HEK293 (cell line): ENCODE measurements at regions not wholly inside any gene's neighbourhood (a gene's known extent, or its start where the extent isn't known, plus 50 kb on each side); places are given as distances from the start of the nearest gene placed in this dataset.
"Not testable (repeated sequence)": the region's sequence is repeated elsewhere in the genome, so short reads cannot be mapped to it uniquely, and the experiment has no call there.

Experiments
- CTCF ChIA-PET: fragments of 350-600 bp; formaldehyde crosslinking; extraction: SDS; loops from one replicate; lab custom pipeline; 2021; ENCODE audit warnings: antibody characterized with exemption; lab: Yijun Ruan, JAX
- POLR2A ChIA-PET: fragments of 300-600 bp; formaldehyde crosslinking; extraction: SDS; loops from one replicate; lab custom pipeline; 2020; ENCODE audit warnings: antibody characterized with exemption, inconsistent platforms; lab: Yijun Ruan, JAX
- H3K27ac ChIP-seq: fragments of 200-500 bp; sonication (Bioruptor generic); 2 replicates; pipeline ENCODE4 v1.5.1; 2014; ENCODE audit warnings: low read depth, low read length, control low read depth, inconsistent platforms; ENCODE audit errors: extremely low read depth
- H3K36me3 ChIP-seq, 2 experiments: fragments of 200-500 bp in 1 of 2; sonication (Bioruptor generic) in 1 of 2; 1 replicate in 1 of 2; 2 replicates in 1 of 2; pipeline ENCODE4 v1.5.1; 2014 to 2017; ENCODE audit warnings: inconsistent platforms in 2 of 2, low read length in 2 of 2; ENCODE audit not compliant: control insufficient read depth in 2 of 2, insufficient read depth in 1 of 2
- H3K4me1 ChIP-seq: fragments of 200-500 bp; sonication (Bioruptor generic); 2 replicates; pipeline ENCODE4 v1.5.1; 2014; ENCODE audit warnings: mild to moderate bottlenecking, low read length, inconsistent platforms; ENCODE audit not compliant: control insufficient read depth, insufficient read depth
- H3K4me3 ChIP-seq: 2 replicates; pipeline ENCODE4 v1.5.1; 2011; ENCODE audit warnings: low read depth, mild to moderate bottlenecking, control low read depth, low read length, moderate library complexity
- H3K9me3 ChIP-seq: fragments of 200-500 bp; sonication (Bioruptor generic); 2 replicates; pipeline ENCODE4 v1.5.1; 2014; ENCODE audit warnings: low read depth, low read length, inconsistent platforms; ENCODE audit not compliant: control insufficient read depth, insufficient read depth
- BCL11B ChIP-seq: fragments of 450-650 bp; formaldehyde crosslinking; IDR thresholded peaks from 2 replicates; pipeline ENCODE4 v1.5.1; 2016; ENCODE audit warnings: low read depth, missing biosample characterization, missing genetic modification characterization
- HOXC10 ChIP-seq: sonication (generic); formaldehyde crosslinking; IDR thresholded peaks from 2 replicates; pipeline ENCODE4 v1.8.1; 2023; ENCODE audit warnings: mild to moderate bottlenecking, missing genetic modification reagents
- KLF16 ChIP-seq: fragments of 450-650 bp; formaldehyde crosslinking; IDR thresholded peaks from 2 replicates; pipeline ENCODE4 v1.5.1; 2017; ENCODE audit warnings: missing biosample characterization, missing genetic modification characterization
- KLF8 ChIP-seq: fragments of 450-650 bp; formaldehyde crosslinking; IDR thresholded peaks from 2 replicates; pipeline ENCODE4 v1.5.1; 2016; ENCODE audit warnings: missing biosample characterization, missing genetic modification characterization
- ZBTB11 ChIP-seq: fragments of 450-650 bp; formaldehyde crosslinking; conservative IDR thresholded peaks from 2 replicates; pipeline ENCODE4 v1.5.1; 2016; ENCODE audit warnings: low read depth, missing biosample characterization, missing genetic modification characterization
- ZBTB7A ChIP-seq: fragments of 450-650 bp; formaldehyde crosslinking; IDR thresholded peaks from 2 replicates; pipeline ENCODE4 v1.5.1; 2016; ENCODE audit warnings: low read depth, missing biosample characterization, missing genetic modification characterization
- ZIC2 ChIP-seq: fragments of 450-650 bp; formaldehyde crosslinking; IDR thresholded peaks from 2 replicates; pipeline ENCODE4 v1.5.1; 2016; ENCODE audit warnings: missing biosample characterization, missing genetic modification characterization
- ZNF26 ChIP-seq: fragments of 450-650 bp; formaldehyde crosslinking; IDR thresholded peaks from 2 replicates; pipeline ENCODE4 v1.5.1; 2016; ENCODE audit warnings: missing biosample characterization, missing genetic modification characterization
- ZNF324 ChIP-seq: fragments of 450-650 bp; formaldehyde crosslinking; IDR thresholded peaks from 2 replicates; pipeline ENCODE4 v1.5.1; 2016; ENCODE audit warnings: missing biosample characterization, missing genetic modification characterization
- ZNF350 ChIP-seq: fragments of 450-650 bp; formaldehyde crosslinking; IDR thresholded peaks from 2 replicates; pipeline ENCODE4 v1.5.0; 2017; ENCODE audit warnings: missing biosample characterization, mild to moderate bottlenecking, missing genetic modification characterization
- ZNF501 ChIP-seq: fragments of 450-650 bp; formaldehyde crosslinking; IDR thresholded peaks from 2 replicates; pipeline ENCODE4 v1.5.1; 2016; ENCODE audit warnings: missing biosample characterization, missing genetic modification characterization
- ZNF549 ChIP-seq: fragments of 450-650 bp; IDR thresholded peaks from 2 replicates; pipeline ENCODE4 v1.5.1; 2018; ENCODE audit warnings: missing biosample characterization, missing genetic modification characterization, mild to moderate bottlenecking, inconsistent platforms, moderate library complexity
- ZNF555 ChIP-seq: fragments of 450-650 bp; formaldehyde crosslinking; conservative IDR thresholded peaks from 2 replicates; pipeline ENCODE4 v1.5.1; 2017; ENCODE audit warnings: missing biosample characterization, mild to moderate bottlenecking, missing genetic modification characterization, inconsistent platforms
- ZNF561 ChIP-seq: fragments of 450-650 bp; IDR thresholded peaks from 2 replicates; pipeline ENCODE4 v1.5.1; 2018; ENCODE audit warnings: missing biosample characterization, missing genetic modification characterization, borderline replicate concordance

- no peak for TF ChIP-seq ZNF350
- no peak for TF ChIP-seq ZNF324 (tag by site-specific recombination)
- TF ChIP-seq ZNF561, result no peak
- TF ChIP-seq KLF8 (tag by site-specific recombination), result no peak
- TF ChIP-seq HOXC10 (CRISPR knock-in tag), result no peak
- TF ChIP-seq ZBTB7A (tag by site-specific recombination), result no peak
- TF ChIP-seq ZNF549 (tag by site-specific recombination), result no peak
These were observed 160.9 kb upstream of the GALNT15 start (continued) for GRCh38 chr3:16013568-16013967.

GRCh38 chr3:16021801-16022200 is 152.7 kb upstream of the GALNT15 start:
- H3K9me3 ChIP-seq, H3K4me1 ChIP-seq, CTCF ChIA-PET, POLR2A ChIA-PET, H3K27ac ChIP-seq, H3K4me3 ChIP-seq, H3K36me3 ChIP-seq: not testable (repeated sequence)

GRCh38 chr3:16023881-16024280 is 150.6 kb upstream of the GALNT15 start:
- H3K4me3 ChIP-seq, CTCF ChIA-PET, H3K9me3 ChIP-seq, H3K36me3 ChIP-seq, POLR2A ChIA-PET, H3K27ac ChIP-seq, H3K4me1 ChIP-seq: not testable (repeated sequence)

GRCh38 chr3:16024548-16024947 is 149.9 kb upstream of the GALNT15 start:
- Histone ChIP-seq H3K27ac (no peak overlapping the region), H3K4me3 (no peak overlapping the region), H3K4me1 (no peaks in the 10 kb centered on the region)
- POLR2A ChIA-PET, result no interaction called here
- TF ChIP-seq ZNF26, result no peak
- TF ChIP-seq ZBTB11 (tag by site-specific recombination), result no peak
- no peak for TF ChIP-seq ZNF501 (tag by site-specific recombination)
- no peak for TF ChIP-seq BCL11B (tag by site-specific recombination)
- TF ChIP-seq ZIC2 (tag by site-specific recombination), result peak; percentile 90
- TF ChIP-seq ZNF555 (tag by site-specific recombination), result no peak
- TF ChIP-seq KLF16 (tag by site-specific recombination), result no peak
- TF ChIP-seq, all 188 proteins: peak for 1
- Histone ChIP-seq H3K36me3 (no peaks in the 10 kb centered on the region), H3K9me3 (no peaks in the 10 kb centered on the region)
- CTCF ChIA-PET, result no interaction called here
